C4-2B (cell line): ENCODE measurements at regions not wholly inside any gene's neighbourhood (a gene's known extent, or its start where the extent isn't known, plus 50 kb on each side); places are given as distances from the start of the nearest gene placed in this dataset.
"Not testable (repeated sequence)": the region's sequence is repeated elsewhere in the genome, so short reads cannot be mapped to it uniquely, and the experiment has no call there.

Source experiments
- CTCF ChIP-seq: fragments of 450-650 bp; conservative IDR thresholded peaks from 2 replicates; pipeline ENCODE4 v1.5.1; 2017; ENCODE audit warnings: mild to moderate bottlenecking
- ZFX ChIP-seq: fragments of 450-650 bp; IDR thresholded peaks from 2 replicates; pipeline ENCODE4 v1.6.1; 2017

- not testable (repeated sequence) for TF ChIP-seq ZFX, CTCF
These were observed 72.6 kb upstream of the NHSL2 start for GRCh38 chrX:71838092-71838491.
